T-helper 1 cell (primary cell): ENCODE measurements at regions not wholly inside any gene's neighbourhood (a gene's known extent, or its start where the extent isn't known, plus 50 kb on each side); places are given as distances from the start of the nearest gene placed in this dataset.
"Not testable (repeated sequence)": the region's sequence is repeated elsewhere in the genome, so short reads cannot be mapped to it uniquely, and the experiment has no call there.

Experiments used
- DNase-seq, 5 donors: peaks; one replicate each; pipeline ENCODE4 v3.0.0-alpha.2; 2012 to 2020

DNA sequence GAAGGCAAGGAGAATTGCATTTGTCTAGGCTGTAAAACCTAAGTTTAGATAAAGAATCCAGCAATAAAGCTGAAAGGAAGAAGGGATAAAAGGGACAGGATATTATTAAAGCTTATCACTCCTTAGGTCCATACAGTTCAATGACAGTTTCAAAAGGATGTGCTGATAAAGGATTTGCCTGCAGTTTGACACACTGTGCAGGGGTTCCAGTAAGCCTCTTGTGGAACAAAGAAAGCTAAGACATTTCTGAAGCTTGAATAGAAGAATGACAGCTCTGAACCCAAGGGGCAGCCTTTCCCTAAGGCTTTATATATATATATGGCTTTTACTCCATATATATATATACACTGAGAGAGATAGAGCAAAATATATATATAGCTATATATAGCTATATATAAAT, 276.8 kb upstream of the GRM3 start:
- DNase-seq = no peak

DNA sequence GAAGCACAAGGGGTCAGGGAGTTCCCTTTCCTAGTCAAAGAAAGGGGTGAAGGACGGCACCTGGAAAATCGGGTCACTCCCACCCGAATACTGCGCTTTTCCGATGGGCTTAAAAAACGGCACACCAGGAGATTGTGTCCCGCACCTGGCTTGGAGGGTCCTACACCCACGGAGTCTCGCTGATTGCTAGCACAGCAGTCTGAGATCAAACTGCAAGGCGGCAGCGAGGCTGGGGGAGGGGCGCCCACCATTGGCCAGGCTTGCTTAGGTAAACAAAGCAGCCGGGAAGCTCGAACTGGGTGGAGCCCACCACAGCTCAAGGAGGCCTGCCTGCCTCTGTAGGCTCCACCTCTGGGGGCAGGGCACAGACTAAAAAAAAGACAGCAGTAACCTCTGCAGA, 303.3 kb upstream of the GRM3 start:
- not testable (repeated sequence) for DNase-seq

- no peak for DNase-seq
Measured at GRCh38 chr7:86339051-86339450, 304.7 kb upstream of the GRM3 start.

GRCh38 chr7:86328801-86329433, 314.8 kb upstream of the GRM3 start:
- DNase-seq = no peak

DNA sequence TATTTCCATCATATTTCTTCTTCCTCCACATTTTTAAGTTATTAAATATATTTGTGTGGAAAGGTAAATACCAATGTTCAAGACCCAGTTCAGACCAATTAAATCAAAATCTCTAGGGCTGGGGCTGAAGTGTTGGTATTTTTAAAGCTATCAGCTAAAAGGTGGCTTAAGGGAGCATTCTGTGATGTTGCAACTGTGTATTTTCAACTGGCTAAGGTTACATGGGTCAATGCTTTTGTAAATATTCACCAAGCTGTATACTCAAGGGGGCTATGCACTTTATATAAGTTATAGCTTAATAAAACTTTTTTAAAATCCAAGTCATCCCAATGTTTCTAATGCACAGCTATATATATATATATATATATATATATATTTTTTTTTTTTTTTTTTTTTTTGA, 316.9 kb upstream of the GRM3 start:
- no peak for DNase-seq

DNA sequence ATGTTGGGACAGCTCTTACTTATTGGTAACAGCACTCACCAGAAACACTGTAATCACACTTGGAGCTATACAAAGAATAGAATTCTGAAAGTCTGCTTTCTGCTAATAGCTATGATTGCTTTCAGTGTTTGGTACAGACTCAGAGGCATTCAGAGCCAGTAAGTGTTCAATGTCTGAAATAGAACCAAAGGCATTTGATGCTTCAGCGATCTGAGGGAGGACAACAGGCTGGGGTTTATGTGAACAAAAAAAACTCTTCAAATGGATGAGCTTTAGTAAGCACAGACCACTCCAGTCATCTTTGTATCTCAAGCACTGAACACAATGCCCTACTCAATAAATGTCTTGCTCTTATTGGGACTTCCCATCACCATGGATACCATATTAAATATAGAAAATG, 322.8 kb upstream of the GRM3 start:
- no peak for DNase-seq

GRCh38 chr7:86320341-86320740, 323.4 kb upstream of the GRM3 start:
- DNase-seq = no peak

DNA sequence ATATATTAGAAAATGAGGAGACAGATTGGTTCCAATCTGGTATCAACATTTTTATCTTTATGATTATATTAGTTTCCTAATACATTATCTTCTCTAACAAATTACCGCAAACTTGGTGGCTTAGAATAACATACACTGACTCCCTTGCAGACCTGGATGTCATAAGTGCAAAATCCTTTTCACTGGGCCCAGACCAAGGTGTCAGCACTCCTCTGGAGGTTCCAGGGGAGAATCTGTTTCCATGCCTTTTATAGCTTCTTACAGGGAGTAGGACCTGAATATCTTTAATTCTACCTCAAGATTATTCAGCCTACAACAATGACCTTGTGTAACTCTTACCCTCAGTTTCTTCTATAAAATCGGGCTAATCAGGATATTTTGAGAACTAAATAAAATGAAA, 329.9 kb upstream of the GRM3 start:
- no peak for DNase-seq

GRCh38 chr7:86301301-86301700, 342.4 kb upstream of the GRM3 start:
- DNase-seq = no peak

GRCh38 chr7:86295526-86295925, 348.2 kb upstream of the GRM3 start:
- DNase-seq = no peak

- DNase-seq = no peak
Measured at GRCh38 chr7:86282014-86282682, 361.6 kb upstream of the GRM3 start.

DNA sequence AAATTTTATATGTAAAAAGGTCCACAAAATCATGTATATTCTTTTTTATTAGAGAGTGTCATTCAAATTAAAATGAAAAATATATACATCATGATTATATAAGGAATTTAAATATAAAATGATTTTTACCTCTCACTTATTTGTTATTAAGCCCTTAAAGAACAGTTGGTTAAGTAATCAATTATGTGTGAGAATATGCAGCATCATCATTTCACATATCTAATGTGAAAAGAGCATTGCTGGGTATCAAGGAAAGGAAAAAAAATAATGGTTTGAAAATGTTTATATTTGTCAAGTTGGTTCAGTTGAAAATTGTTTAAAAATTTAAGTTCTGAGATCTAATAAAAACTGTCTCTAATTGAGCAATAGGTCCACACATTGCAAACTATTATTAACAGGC, 363.6 kb upstream of the GRM3 start:
- no peak for DNase-seq

DNA sequence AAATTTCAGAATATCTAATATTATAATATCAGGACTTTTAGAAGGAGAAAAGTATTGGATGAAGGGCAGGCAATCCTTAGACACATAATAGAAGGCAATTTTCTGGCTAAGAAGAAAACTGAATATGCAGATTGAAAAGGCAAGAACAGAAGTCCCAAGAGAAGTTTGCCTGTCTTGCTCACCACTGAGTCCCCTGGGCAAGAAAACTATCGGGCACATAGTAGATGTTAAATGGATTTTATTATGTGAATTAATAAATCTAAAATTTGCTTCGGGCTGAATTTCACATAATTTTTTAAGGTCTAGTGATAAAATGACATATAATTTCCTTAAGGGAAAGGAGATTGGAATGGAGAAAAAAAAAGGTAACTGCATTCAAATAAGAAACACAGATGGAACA, 380.9 kb upstream of the GRM3 start:
- DNase-seq = no peak

DNA sequence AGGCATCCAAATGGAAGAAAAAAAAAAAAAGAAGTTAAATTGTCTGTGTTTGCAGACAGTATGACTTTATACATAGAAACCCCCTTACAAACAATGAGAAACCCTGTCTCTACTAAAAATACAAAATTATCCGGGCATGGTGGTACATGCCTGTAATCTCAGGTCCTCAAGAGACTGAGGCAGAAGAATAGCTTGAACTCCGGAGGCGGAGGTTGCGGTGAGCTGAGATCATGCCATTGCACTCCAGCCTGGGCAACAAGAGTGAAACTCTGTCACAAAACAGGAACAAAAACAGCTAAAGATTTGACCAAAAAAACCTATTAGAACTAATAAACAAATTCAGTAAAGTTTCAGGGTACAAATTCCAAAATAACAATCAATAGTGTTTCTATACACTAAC, 385.8 kb upstream of the GRM3 start:
- no peak for DNase-seq

GRCh38 chr7:86252406-86252805, 391.3 kb upstream of the GRM3 start:
- no peak for DNase-seq

DNA sequence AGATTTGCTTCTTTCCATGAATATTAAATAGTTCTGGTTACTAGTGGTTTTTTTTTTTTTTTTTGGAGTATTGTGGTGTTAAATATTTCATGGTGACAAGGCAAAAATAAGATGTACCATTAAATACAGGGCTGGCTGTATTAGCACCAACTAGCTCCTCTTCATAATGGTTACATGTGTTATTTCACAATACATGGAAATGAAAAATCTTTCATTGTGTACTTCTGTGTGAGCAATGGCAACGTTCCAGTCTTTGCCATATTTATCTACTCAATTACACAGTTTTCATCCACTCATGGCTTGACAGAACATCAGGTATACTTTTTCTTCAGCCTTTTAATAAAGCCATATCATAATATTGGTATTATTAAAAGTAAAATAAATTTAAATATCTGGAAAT, 394.7 kb upstream of the GRM3 start:
- no peak for DNase-seq

- no peak for DNase-seq
Measured at GRCh38 chr7:86243171-86243570, 400.5 kb upstream of the GRM3 start.

GRCh38 chr7:86226191-86226590, 417.5 kb upstream of the GRM3 start:
- no peak for DNase-seq

DNA sequence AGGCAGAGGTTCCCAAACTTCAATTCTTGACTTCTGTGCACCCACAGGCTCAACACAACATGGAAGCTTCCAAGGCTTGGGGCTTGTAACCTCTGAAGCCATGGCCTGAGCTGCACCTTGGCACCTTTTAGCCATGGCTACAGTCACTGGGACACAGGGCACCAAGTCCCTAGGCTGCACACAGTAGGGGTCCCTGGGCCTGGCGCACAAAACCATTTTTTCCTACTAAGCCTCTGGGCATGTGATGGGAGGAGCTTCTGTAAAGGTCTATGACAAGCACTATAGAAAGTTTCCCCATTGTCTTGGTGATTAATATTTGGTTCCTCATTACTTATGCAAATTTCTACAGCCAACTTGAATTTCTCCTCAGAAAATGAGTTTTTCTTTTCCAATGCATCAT, 420.9 kb upstream of the GRM3 start:
- no peak for DNase-seq

GRCh38 chr7:86214734-86215133, 429.0 kb upstream of the GRM3 start:
- DNase-seq = no peak

GRCh38 chr7:86212976-86213375, 430.7 kb upstream of the GRM3 start:
- no peak for DNase-seq

DNA sequence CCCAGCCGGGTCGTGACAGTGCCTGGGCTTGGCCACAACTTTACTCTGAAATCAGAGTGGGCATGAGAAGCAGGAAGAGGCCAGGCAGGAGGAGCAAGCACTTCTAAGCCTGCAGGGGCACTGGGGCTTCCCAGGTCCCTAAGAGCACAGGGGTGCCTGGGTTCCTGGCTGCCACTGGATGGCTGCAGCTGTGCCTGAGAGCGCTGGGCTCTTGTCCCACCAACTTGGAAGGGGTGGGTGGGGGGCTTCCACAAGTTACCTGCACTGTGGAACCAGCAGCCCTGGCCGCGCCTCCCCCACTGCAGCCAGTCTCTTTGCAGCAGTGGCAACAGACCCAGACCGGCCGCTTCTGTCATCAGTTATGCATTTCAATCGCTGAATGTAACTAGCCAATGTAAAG, 434.7 kb upstream of the GRM3 start:
- DNase-seq = no peak

GRCh38 chr7:86207740-86208139, 436.0 kb upstream of the GRM3 start:
- no peak for DNase-seq

GRCh38 chr7:86202833-86203232, 440.9 kb upstream of the GRM3 start:
- DNase-seq = no peak

DNA sequence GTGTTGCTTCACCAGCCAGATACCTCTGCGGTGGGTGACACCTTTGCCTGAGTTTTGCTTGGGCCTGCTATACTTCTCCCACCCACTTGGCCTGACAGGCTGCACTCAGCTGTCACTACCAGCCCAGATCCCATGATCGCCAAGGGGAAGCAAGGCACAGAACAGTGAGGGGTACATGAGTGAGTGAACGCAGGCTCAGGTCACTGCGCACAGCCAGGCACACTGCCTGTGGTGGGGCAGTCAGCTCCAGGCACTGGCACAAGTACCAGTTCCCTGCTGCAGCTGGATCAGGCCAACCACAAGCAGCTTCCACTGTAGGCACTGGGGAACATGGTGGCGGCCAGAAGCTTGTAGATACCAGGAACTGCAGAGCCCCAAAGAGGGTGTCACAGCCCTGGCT, 441.9 kb upstream of the GRM3 start:
- no peak for DNase-seq
